ENCODE measurements at regions not wholly inside any gene's neighbourhood (a gene's known extent, or its start where the extent isn't known, plus 50 kb on each side); places are given as distances from the start of the nearest gene placed in this dataset.

- TF ChIP-seq POLR2A (IDR thresholded peaks at IDR 0.05; ENCODE audit: low read depth, low read length) (no peak), POLR2AphosphoS5 (IDR thresholded peaks at IDR 0.05; ENCODE audit: low read depth, low read length) (no peak)
These were observed 133.9 kb downstream of the ATG4C start for GRCh38 chr1:62917805-62918204.

All from GM12891 (cell line).